Fibroblast of skin of left quadriceps (primary cell): ENCODE measurements at regions not wholly inside any gene's neighbourhood (a gene's known extent, or its start where the extent isn't known, plus 50 kb on each side); places are given as distances from the start of the nearest gene placed in this dataset.
"Not testable (repeated sequence)": the region's sequence is repeated elsewhere in the genome, so short reads cannot be mapped to it uniquely, and the experiment has no call there.

Experiments
- DNase-seq, 2 experiments: peaks; one replicate each; pipeline ENCODE4 v3.0.0-alpha.2; 2013; ENCODE audit warnings: low read depth in 2 of 2

DNA sequence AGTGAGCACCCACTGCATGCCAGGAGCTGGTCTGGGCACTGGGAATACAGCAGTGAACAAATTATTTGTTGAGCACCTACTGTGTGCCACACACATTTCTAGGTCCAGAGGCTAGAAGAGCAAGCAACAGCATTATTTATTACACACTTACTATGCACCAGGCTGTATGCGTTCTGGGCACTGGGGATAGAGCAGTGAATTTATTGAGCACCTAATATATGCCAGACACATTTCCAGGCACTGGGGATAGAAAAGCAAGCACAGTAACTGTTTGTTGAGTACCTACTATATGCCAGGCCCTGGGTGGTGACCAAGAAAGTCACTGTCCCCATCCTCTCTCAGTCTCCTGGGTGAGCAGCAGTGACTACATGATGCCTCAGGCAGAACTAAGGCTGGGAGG, 107.5 kb upstream of the NCOR2 start:
- DNase-seq = no peak

DNA sequence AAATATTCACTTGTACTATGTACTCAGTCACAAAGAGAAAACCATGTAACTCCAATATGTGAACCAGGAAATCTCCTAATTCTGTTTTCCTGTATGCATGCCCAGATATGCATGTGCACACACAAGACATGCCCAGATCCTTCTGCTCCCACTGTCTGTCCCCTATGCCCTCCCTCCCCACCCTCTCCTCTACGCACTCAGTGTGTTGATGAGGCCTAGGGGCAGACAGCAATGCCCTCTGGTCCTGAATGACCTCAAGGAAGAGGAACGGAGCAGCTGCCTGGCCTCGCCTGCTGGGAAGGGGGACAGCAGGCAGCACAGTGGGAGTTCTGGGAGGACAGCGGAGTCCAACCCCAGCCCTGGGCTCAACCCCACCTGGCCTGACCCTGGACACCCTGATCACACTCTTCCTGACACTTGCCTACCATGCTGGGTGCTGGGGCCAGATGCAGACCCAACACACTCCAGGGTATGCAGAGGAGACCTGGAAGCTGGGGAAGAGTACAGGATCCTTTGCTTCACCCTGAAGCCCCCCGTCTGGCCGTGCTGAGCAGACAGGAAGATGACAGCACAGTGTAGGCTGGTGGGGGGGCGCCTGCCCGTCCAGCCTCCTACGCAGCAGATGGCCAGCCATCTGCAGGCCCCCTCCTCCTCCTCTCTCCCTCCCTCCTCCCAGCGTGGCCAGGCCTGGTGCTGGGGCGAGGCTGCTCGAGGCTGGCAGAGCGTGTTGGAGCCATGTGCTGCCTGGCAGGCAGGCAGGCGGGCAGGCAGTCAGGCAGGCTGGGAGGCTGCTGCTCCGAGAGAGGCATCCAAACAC, 106.6 kb upstream of the NCOR2 start:
- DNase-seq = no peak

- DNase-seq = not testable (repeated sequence)
Measured at GRCh38 chr12:124669271-124669721, 101.9 kb upstream of the NCOR2 start.

DNA sequence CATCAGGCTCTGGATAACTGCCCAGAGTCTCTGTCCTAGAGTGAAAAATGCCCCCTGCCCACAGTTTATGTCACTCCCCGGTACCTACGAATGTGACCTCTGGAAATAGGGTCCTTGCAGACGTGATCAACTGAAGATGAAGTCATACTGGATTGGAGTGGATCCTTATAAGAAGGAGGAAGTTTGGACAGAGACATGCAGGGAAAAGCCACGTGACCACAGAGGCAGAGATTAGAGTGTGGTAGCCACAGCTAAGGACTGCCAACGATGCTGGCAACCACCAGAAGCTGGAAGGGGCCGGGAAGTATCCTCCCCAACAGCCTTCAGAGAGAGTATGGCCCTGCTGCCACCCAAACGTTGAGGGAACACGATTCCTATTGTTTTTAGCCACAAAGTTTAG, 101.2 kb upstream of the NCOR2 start:
- DNase-seq = no peak

DNA sequence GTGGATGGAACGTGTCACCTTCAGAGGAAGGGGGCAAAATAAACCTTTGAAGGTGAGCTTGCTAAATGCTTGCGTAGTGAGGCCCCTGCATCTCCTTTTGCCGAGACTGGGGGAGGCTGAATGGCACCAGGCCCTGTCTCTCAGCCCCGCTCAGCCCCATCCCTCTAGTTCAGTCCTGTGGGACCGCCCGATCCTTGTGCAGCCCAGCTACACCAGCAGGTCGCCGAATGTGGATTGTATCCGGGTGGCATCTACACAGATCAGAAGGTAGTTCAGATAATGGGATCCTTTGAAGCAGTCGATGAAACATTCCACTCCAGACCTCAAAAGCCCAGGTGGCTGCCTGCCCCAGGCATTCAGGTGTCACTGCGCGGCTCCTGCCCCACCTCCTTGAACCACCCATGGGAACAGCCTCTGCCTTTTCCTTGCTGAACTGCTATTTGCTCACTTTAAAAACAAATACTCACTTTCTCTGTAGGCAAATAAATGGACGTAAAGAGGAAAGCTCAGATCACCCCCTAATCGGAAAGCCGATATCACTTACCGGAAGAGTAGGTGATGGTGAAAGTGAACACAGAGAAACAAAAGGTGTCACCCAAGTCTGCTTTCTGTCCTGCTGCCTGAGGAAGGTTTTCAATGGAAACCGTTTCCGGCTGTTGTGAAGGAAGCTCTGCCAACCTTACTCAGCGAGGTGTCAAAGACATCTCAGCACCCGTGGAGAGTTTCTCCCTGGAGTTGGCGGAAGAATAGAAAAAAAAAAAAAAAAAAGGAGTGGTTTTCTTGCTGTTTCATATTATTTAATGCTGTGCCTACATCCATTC, 100.3 kb upstream of the NCOR2 start:
- no peak for DNase-seq

DNA sequence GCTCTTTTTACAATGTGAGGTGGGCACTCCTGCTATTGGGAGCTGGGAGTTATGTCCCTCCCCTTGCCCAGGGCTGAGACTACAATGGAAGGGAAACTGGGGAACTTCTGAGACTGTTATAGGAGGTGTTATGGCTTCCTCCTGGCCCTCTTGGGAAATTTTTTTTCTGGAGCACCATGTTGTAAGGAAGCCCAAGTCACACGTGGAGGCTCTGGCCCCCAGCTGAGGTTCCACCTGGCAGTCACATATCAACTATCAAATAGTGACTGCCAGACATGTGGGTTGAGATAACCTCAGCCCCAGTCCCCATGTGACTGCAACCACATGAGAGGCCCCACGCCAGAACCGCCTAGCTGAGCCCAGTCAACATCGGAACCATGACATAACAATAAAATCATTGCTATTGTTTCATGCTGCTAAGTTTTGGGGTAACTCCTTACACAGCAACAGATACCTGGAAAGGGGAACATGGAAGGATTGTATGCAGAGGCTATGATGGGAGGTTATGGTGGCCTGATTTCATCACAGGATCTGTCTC, 99.4 kb upstream of the NCOR2 start:
- no peak for DNase-seq

DNA sequence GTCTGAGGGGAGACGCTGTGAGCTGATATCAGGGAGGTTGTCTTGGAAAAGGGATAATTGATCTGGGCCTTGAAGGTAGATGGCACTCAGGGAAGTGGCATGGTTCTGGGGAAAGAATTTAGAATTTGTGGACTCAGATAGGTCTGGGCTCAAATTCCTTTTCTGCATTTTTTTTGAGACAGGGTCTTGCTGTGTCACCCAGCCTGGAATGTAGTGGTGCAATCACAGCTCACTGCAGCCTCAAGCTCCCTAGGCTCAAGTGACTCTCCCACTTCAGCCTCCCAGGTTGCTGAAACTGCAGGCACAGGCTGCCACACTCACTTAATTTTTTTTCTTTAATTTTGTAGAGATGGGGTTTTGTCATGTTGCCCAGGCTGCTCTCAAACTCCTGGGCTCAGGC, 98.1 kb upstream of the NCOR2 start:
- DNase-seq = no peak

GRCh38 chr12:124664395-124665111, 97.1 kb upstream of the NCOR2 start:
- no peak for DNase-seq

- no peak for DNase-seq
Measured at GRCh38 chr12:124663771-124664366, 96.5 kb upstream of the NCOR2 start.

- DNase-seq = no peak
Measured at GRCh38 chr12:124663206-124663605, 95.8 kb upstream of the NCOR2 start.

DNA sequence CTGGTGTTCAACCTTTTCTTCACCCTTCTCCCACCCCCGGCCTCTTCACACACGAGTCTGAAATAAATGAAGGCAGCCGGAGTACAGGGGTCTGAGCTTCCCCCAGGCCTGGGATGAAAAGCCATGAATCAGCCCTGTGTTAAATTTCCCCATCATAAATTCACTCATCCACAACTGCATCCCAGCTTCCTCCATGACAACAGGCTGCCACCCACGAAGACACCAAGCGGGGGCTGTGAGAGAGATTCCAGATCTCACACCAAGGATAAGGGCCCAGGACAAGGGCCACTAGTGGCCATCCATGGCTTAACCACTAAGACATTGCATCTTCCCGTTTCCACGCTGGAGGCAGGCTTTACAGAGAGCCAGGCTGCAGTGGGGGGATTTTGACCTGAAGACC, 93.9 kb upstream of the NCOR2 start:
- no peak for DNase-seq

DNA sequence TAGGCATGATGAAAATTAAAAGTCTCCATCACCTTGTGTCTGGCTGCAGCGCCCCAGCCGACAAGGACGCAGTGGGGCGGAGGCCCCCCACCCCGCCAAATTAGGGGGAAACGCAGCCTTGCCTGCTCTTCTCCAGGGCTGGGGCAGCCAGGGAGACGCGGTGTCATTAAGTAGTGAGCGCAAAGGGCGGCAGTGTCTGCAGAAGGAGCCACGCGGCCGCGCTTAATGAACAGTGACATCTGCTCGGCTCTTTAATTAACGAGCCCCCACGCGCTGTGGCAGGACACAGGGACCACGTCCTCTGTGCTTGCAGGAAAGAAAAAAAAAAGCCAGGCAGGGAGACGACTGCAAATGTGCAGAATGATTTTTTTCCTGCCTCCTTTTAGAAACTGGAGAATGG, 93.4 kb upstream of the NCOR2 start:
- DNase-seq = no peak

- DNase-seq = no peak
Measured at GRCh38 chr12:124658806-124659402, 91.5 kb upstream of the NCOR2 start.

DNA sequence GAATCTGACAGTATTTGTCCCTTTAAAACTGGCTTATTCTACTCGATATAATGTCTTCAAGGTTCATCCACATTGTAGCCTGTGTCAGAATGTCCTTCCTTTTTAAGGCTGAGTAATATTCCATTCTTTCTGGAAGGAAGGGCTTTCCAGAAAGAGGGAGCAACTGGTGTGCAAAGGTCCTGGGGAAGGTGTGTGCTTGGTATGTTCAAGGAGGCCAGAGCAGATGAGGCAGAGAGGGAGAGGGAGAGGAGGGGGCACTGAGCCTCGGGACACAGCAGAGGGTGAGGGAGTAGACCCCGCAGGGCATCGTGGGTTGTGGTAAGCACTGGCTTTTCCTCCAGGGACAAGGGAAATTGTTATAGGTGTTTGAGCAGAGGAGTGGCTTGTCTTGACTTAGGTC, 90.9 kb upstream of the NCOR2 start:
- DNase-seq = no peak

DNA sequence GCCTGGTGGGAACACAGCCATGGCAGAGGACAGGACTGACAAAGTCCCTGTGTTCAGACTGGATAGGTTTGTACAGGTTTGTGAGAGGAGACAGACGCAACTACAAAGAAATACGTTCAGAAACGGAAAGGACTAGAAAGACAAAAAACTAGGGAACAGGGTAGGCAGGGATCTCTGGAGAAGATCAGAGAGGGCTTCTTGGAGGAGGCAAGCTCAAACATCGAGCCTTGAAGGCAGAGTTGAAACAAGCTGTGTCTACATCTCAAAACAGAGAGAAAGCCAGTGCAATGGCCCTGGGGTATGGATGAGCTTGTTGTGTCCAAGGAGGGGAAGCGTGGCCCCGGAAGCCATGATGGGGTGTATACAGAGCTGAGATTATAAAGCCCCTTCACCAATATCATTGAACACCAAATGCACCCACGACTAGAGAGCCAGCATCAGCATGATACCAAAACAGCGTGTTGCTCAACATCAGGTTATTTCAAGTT, 89.6 kb upstream of the NCOR2 start:
- no peak for DNase-seq

DNA sequence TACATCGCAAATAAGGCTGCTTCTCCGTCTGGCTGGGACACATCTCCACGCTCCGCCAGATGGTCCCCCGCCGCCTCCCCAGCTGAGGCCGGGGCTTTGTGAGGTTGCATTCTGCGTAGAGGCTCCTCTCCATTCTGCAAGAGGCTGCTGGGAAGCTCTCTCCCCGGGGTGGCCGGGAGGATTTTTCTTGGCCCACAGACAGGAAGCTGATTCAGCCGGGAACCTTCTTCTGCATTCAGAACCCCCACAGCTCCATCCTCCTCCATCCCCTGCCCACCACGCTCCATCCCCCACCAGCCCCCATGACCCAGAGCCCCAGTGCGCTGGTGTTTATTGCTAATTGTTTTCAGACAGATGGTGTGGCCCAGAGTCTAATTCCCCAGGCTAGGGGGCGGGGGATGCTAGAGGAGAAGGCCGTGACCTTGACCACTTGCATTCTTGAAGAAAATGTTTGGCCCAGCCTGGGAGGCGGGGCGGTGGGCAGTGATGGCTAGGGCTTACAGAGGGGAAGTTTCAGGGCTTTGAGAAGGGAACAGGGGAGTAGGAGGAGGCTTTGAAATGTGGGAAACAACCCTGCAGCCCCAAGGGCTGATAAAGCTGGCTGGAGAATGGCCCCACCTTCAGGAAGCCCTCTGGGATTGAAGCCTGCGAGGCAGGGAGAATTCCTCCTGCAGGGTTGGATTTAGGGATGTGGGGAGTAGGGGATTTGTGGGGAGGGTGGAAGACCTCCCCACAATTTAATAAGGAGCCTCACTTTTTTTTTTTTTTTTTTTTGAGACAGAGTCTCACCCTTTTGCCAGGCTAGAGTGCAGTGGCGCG, 88.5 kb upstream of the NCOR2 start:
- peak; percentile 96 for DNase-seq

DNA sequence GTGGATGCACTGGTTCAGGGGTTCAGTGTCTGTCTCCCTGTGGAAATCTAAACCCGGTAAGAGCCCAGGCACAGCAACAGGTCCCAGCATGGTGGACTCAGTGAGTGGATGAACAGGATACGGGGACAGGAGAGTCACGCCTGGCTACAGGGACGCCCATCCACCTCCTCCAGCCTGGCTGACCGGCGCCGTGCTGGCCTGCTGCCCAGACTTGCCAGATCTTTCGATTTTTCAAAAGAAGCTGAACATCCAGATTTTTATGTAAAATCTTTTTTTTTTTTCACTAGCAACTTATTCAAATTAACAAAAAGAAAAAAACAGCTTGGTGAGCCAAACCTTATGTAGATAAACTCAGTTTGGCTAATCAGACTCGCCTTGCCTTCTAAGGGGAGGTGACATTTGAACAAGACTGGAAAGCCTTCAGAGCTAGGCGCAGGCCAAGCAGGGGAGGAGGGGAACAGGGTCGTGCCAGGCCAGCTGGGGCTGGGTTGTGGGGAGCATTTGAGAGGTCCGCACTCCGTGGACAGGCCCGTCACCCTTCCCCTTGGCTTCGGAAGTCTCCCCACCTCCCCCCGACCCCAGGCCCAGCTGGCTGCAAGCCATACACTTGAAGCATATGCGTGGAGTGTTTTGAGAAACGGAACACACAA, 87.8 kb upstream of the NCOR2 start:
- peak in 1 of 2 experiments; percentile 36 for DNase-seq

DNA sequence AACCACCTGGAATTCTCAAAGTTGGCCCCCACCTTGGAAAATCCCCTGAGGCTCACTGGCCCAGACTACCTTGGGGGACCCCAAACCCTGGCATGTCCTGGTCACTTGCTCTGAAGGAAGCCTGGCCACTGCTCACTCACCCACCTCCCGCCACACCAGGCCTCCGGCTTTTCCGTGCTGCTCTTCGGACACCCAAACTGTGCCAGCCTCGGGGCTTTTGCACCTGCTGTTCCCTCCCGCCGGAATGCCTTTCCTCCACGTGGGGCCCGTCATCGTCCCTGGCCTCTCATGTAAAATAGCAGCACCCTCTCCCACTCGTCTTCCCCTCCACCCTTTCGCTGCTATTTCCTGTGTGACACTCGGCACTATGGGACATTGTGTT, 87.2 kb upstream of the NCOR2 start:
- DNase-seq = no peak

DNA sequence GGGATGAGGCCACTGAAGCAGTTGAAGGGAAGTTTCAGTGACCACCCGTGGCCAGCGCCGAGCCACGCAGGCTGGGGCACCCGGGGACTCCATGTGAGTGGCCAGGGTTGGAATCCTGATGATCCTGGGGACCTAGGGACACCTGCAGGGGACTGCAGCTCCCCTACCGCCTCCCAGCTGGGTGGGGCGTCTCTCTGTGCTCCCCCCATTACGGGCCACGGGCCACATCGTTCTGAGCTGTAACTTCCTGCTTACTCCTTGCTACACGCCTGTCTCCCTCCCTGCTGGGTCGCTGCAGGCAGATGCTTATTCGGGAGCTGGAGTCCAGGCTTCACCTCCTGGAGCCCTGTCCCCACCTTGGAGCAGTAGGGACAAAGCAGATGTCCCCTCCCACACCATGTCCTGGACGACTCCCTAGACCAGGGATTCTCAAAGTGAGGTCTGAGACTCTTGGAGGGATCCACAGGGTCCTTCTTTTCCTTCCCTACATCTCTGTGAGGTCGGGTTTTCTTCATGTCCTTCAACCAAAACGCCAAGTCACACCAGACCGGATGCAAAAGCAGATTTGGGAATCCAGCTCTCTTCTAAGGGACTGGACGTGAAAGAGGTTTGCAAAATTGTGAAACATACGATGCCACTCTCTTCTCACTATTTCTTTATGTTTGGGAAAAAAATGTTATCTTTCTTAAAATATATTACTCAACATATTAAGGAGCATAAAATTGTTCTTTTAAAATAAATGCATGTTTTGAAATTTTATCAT, 85.9 kb upstream of the NCOR2 start:
- DNase-seq = no peak
